Esophagus squamous epithelium (tissue), 4 donors: ENCODE measurements at regions not wholly inside any gene's neighbourhood (a gene's known extent, or its start where the extent isn't known, plus 50 kb on each side); places are given as distances from the start of the nearest gene placed in this dataset.

Experiments used
- POLR2A ChIP-seq, 4 donors: fragments of 450-650 bp; IDR thresholded peaks; one replicate each; pipeline ENCODE4 v1.6.1; 2017; ENCODE audit warnings: antibody characterized with exemption in 4 of 4, mild to moderate bottlenecking in 4 of 4, moderate library complexity in 3 of 4
- TF ChIP-seq, protein P1 (sequence below), 6 experiments: fragments of 450-650 bp in 4 of 6; fragments of 200-600 bp in 2 of 6; sonication (generic) in 2 of 6; IDR thresholded peaks; one replicate each; pipeline ENCODE4 v1.5.1; 2016 to 2019; ENCODE audit warnings: antibody characterized with exemption in 6 of 6, mild to moderate bottlenecking in 4 of 6, moderate library complexity in 4 of 6

DNA sequence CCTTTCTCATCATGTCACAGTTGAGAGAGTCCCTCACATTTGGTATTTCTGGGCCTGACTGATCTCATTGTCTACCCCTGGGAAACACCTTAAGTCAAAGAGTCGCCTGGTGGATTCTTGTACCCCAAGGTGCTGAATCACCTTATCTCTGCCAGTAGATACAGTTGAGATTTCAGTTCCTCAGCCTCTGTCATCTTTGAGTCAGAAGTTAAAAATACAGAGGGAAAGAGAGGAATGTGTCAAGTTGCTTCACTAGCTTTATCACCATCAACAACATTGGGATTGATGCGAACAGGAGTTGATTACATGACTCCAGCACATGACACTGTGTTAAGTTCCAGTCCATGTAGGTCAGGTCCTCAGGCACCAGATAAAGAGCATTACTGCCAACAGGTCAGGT lies 513.0 kb downstream of the NUF2 start:
- TF ChIP-seq, protein P1, sequence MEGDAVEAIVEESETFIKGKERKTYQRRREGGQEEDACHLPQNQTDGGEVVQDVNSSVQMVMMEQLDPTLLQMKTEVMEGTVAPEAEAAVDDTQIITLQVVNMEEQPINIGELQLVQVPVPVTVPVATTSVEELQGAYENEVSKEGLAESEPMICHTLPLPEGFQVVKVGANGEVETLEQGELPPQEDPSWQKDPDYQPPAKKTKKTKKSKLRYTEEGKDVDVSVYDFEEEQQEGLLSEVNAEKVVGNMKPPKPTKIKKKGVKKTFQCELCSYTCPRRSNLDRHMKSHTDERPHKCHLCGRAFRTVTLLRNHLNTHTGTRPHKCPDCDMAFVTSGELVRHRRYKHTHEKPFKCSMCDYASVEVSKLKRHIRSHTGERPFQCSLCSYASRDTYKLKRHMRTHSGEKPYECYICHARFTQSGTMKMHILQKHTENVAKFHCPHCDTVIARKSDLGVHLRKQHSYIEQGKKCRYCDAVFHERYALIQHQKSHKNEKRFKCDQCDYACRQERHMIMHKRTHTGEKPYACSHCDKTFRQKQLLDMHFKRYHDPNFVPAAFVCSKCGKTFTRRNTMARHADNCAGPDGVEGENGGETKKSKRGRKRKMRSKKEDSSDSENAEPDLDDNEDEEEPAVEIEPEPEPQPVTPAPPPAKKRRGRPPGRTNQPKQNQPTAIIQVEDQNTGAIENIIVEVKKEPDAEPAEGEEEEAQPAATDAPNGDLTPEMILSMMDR (IDR thresholded peaks at IDR 0.05) = no peak
- TF ChIP-seq POLR2A (IDR thresholded peaks at IDR 0.05) = no peak
